ENCODE measurements at regions not wholly inside any gene's neighbourhood (a gene's known extent, or its start where the extent isn't known, plus 50 kb on each side); places are given as distances from the start of the nearest gene placed in this dataset.

DNA sequence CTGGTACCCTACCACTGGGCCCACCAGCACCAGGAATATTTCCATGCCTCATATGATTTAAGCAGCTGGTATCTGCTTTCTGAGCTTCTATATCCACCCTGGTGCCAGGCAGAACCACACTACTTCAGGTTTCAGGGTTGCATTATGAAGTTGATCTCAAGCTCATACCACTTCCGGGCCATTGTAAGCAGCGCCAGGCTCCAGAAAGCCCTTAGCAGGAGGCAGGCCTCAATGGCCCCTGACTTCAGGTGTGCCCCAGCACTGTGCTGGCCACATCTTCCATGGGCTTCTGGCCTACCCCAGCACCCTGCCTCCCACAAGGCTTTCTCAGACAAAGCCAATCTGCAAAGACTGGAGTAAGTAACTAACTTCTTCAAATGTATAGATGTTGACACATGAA lies 391.3 kb upstream of the GRM3 start:
- no peak overlapping the region for H3K4me3 ChIP-seq (replicated peaks in 1 of 3; ENCODE audit: low read depth in 2 of 3, low read length in 3 of 3)
- H3K9me3 Mint-ChIP-seq = peaks cover 0 to 7% (median 5%) of the 10 kb centered on the region in 7 donors

GRCh38 chr7:86248977-86249376 lies 394.7 kb upstream of the GRM3 start:
- Histone ChIP-seq H3K4me3 (replicated peaks in 1 of 3; ENCODE audit: low read depth in 2 of 3, low read length in 3 of 3) (no peak overlapping the region), H2AFZ (ENCODE audit: insufficient read depth, low read depth, low read length, poor library complexity, severe bottlenecking) (no peak overlapping the region), H3K27me3 (ENCODE audit: control insufficient read depth in 2 of 2, insufficient read depth in 2 of 2, low read length in 2 of 2) (no peaks in the 10 kb centered on the region), H3K27ac (ENCODE audit: low read depth in 1 of 2, low read length in 2 of 2) (no peak overlapping the region), H3K4me2 (replicated peaks; ENCODE audit: extremely low read depth, low read length, poor library complexity, severe bottlenecking) (no peak overlapping the region), H3K36me3 (replicated peaks in 1 of 2; ENCODE audit: control insufficient read depth in 1 of 2, insufficient read depth in 2 of 2, low read length in 2 of 2) (no peaks in the 10 kb centered on the region), H4K20me1 (ENCODE audit: insufficient read depth, low read length) (no peaks in the 10 kb centered on the region), H3K79me2 (ENCODE audit: insufficient read depth, low read length) (no peaks in the 10 kb centered on the region), H3K9ac (ENCODE audit: insufficient read depth, low read length, poor library complexity, severe bottlenecking) (no peak overlapping the region), H3K4me1 (ENCODE audit: control insufficient read depth in 1 of 2, insufficient read depth in 2 of 2, low read length in 2 of 2) (no peaks in the 10 kb centered on the region), H3K9me3 (replicated peaks in 1 of 2; ENCODE audit: control insufficient read depth in 1 of 2, insufficient read depth in 1 of 2, low read length in 2 of 2) (peaks cover 0 to 6% of the 10 kb centered on the region in 2 donors)
- intact Hi-C loops (cut with micrococcal nuclease) = no loop called here
- no peaks in the 10 kb centered on the region for H3K36me3 Mint-ChIP-seq
- TF ChIP-seq CTCF (IDR thresholded peaks at IDR 0.05) = no peak
- no peak overlapping the region for H3K4me3 Mint-ChIP-seq
- H3K27ac Mint-ChIP-seq = no peak overlapping the region
- DNase-seq = no peak
- no CpG with 5 or more reads among the region's 1 CpG for WGBS (ENCODE audit: insufficient coverage)
- no peaks in the 10 kb centered on the region for H3K27me3 Mint-ChIP-seq (ENCODE audit: low read depth in 3 of 3)
- H3K9me3 Mint-ChIP-seq = peaks cover 0 to 10% (median 5%) of the 10 kb centered on the region in 7 donors
- H3K4me1 Mint-ChIP-seq = no peaks in the 10 kb centered on the region

More for the DNA sequence above, 391.3 kb upstream of the GRM3 start:
- no peaks in the 10 kb centered on the region for H4K20me1 ChIP-seq (ENCODE audit: insufficient read depth, low read length)
- Mint-ChIP-seq H3K36me3 (no peaks in the 10 kb centered on the region), H3K4me1 (no peaks in the 10 kb centered on the region), H3K4me3 (no peak overlapping the region), H3K27me3 (ENCODE audit: low read depth in 3 of 3) (no peaks in the 10 kb centered on the region), H3K27ac (no peak overlapping the region)
- H3K4me1 ChIP-seq (ENCODE audit: control insufficient read depth in 1 of 2, insufficient read depth in 2 of 2, low read length in 2 of 2) = no peaks in the 10 kb centered on the region
- H3K27ac ChIP-seq (ENCODE audit: low read depth in 1 of 2, low read length in 2 of 2) = no peak overlapping the region
- H3K36me3 ChIP-seq (replicated peaks in 1 of 2; ENCODE audit: control insufficient read depth in 1 of 2, insufficient read depth in 2 of 2, low read length in 2 of 2) = no peaks in the 10 kb centered on the region
- no peaks in the 10 kb centered on the region for H3K27me3 ChIP-seq (ENCODE audit: control insufficient read depth in 2 of 2, insufficient read depth in 2 of 2, low read length in 2 of 2)
- H3K9ac ChIP-seq (ENCODE audit: insufficient read depth, low read length, poor library complexity, severe bottlenecking) = no peak overlapping the region
- no peak for DNase-seq
- peaks cover 0 to 6% of the 10 kb centered on the region in 2 donors for H3K9me3 ChIP-seq (replicated peaks in 1 of 2; ENCODE audit: control insufficient read depth in 1 of 2, insufficient read depth in 1 of 2, low read length in 2 of 2)
- no peak for TF ChIP-seq CTCF (IDR thresholded peaks at IDR 0.05)
- 86% methylated on average over 2 of the region's 2 CpGs for WGBS (ENCODE audit: insufficient coverage)
- intact Hi-C loops (cut with micrococcal nuclease) = no loop called here
- H2AFZ ChIP-seq (ENCODE audit: insufficient read depth, low read depth, low read length, poor library complexity, severe bottlenecking) = no peak overlapping the region
- H3K4me2 ChIP-seq (replicated peaks; ENCODE audit: extremely low read depth, low read length, poor library complexity, severe bottlenecking) = no peak overlapping the region
- no peaks in the 10 kb centered on the region for H3K79me2 ChIP-seq (ENCODE audit: insufficient read depth, low read length)
